Fibroblast of villous mesenchyme (primary cell): ENCODE measurements at regions not wholly inside any gene's neighbourhood (a gene's known extent, or its start where the extent isn't known, plus 50 kb on each side); places are given as distances from the start of the nearest gene placed in this dataset.
"Not testable (repeated sequence)": the region's sequence is repeated elsewhere in the genome, so short reads cannot be mapped to it uniquely, and the experiment has no call there.

Experiments
- DNase-seq: peaks from one replicate; pipeline ENCODE4 v3.0.0-alpha.2; 2010; ENCODE audit warnings: low read depth
- H3K4me3 ChIP-seq: 2 replicates; pipeline ENCODE4 v1.5.1; 2011; ENCODE audit warnings: low read depth, mild to moderate bottlenecking, low read length
- CTCF ChIP-seq: IDR thresholded peaks from 2 replicates; pipeline ENCODE4 v1.5.1; 2012; ENCODE audit warnings: low read depth, mild to moderate bottlenecking, low read length; ENCODE audit not compliant: insufficient read depth

GRCh38 chr5:174917976-174918554 is 193.7 kb downstream of the MSX2 start:
- H3K4me3 ChIP-seq, result no peak overlapping the region
- DNase-seq, result no peak
- TF ChIP-seq CTCF, result no peak

GRCh38 chr5:174917435-174917834 is 193.1 kb downstream of the MSX2 start:
- not testable (repeated sequence) for H3K4me3 ChIP-seq, DNase-seq

- not testable (repeated sequence) for H3K4me3 ChIP-seq, DNase-seq
Measured at GRCh38 chr5:174916924-174917323, 192.5 kb downstream of the MSX2 start.

- H3K4me3 ChIP-seq, result no peak overlapping the region
- DNase-seq, result no peak
- TF ChIP-seq CTCF, result no peak
Measured at GRCh38 chr5:174916227-174916626, 191.8 kb downstream of the MSX2 start.

GRCh38 chr5:174911118-174911517 is 186.7 kb downstream of the MSX2 start:
- no peak for TF ChIP-seq CTCF
- H3K4me3 ChIP-seq, result no peak overlapping the region
- DNase-seq, result no peak

- peak; percentile 96 for TF ChIP-seq CTCF
- DNase-seq, result peak; percentile 32
- no peak overlapping the region for H3K4me3 ChIP-seq
Measured at GRCh38 chr5:174910245-174910737, 185.9 kb downstream of the MSX2 start.

GRCh38 chr5:174903172-174903732 is 178.9 kb downstream of the MSX2 start:
- TF ChIP-seq CTCF, result no peak
- H3K4me3 ChIP-seq, result no peak overlapping the region
- DNase-seq, result no peak

- H3K4me3 ChIP-seq, result no peak overlapping the region
- DNase-seq, result no peak
- no peak for TF ChIP-seq CTCF
Measured at GRCh38 chr5:174901336-174901735, 177.0 kb downstream of the MSX2 start.
